ENCODE measurements at regions not wholly inside any gene's neighbourhood (a gene's known extent, or its start where the extent isn't known, plus 50 kb on each side); places are given as distances from the start of the nearest gene placed in this dataset.

GRCh38 chr18:27793013-27793785, 383.7 kb downstream of the CDH2 start:
- Mint-ChIP-seq H3K27me3 (no peaks in the 10 kb centered on the region), H3K4me1 (no peaks in the 10 kb centered on the region), H3K4me3 (no peak overlapping the region), H3K9me3 (peaks cover 5% of the 10 kb centered on the region), H3K36me3 (no peaks in the 10 kb centered on the region), H3K27ac (no peak overlapping the region)

- H3K4me3 Mint-ChIP-seq, result no peak overlapping the region
- no peaks in the 10 kb centered on the region for H3K27me3 Mint-ChIP-seq
- no peaks in the 10 kb centered on the region for H3K36me3 Mint-ChIP-seq
- H3K9me3 Mint-ChIP-seq, result peaks cover 10% of the 10 kb centered on the region
- H3K27ac Mint-ChIP-seq, result no peak overlapping the region
- no peaks in the 10 kb centered on the region for H3K4me1 Mint-ChIP-seq
Observed at GRCh38 chr18:27789406-27789805, 387.5 kb downstream of the CDH2 start.

- H3K9me3 Mint-ChIP-seq, result peaks cover 10% of the 10 kb centered on the region
- no peaks in the 10 kb centered on the region for H3K36me3 Mint-ChIP-seq
Observed at GRCh38 chr18:27787547-27787946, 389.4 kb downstream of the CDH2 start.

GRCh38 chr18:27785815-27786471, 391.0 kb downstream of the CDH2 start:
- H3K27ac Mint-ChIP-seq, result no peak overlapping the region
- no peak overlapping the region for H3K4me3 Mint-ChIP-seq
- peaks cover 10% of the 10 kb centered on the region for H3K9me3 Mint-ChIP-seq
- H3K4me1 Mint-ChIP-seq, result no peaks in the 10 kb centered on the region
- no peaks in the 10 kb centered on the region for H3K36me3 Mint-ChIP-seq
- no peaks in the 10 kb centered on the region for H3K27me3 Mint-ChIP-seq

More at GRCh38 chr18:27787547-27787946, 389.4 kb downstream of the CDH2 start:
- H3K4me3 Mint-ChIP-seq, result no peak overlapping the region
- H3K27me3 Mint-ChIP-seq, result no peaks in the 10 kb centered on the region
- no peak overlapping the region for H3K27ac Mint-ChIP-seq
- H3K4me1 Mint-ChIP-seq, result no peaks in the 10 kb centered on the region

- Mint-ChIP-seq H3K27ac (no peak overlapping the region), H3K4me1 (no peaks in the 10 kb centered on the region), H3K4me3 (no peak overlapping the region), H3K36me3 (no peaks in the 10 kb centered on the region), H3K9me3 (peaks cover 4% of the 10 kb centered on the region), H3K27me3 (no peaks in the 10 kb centered on the region)
Observed at GRCh38 chr18:27780061-27780745, 396.7 kb downstream of the CDH2 start.

- Mint-ChIP-seq H3K9me3 (peaks cover 4% of the 10 kb centered on the region), H3K4me3 (no peak overlapping the region), H3K27me3 (no peaks in the 10 kb centered on the region), H3K27ac (no peak overlapping the region), H3K36me3 (no peaks in the 10 kb centered on the region), H3K4me1 (no peaks in the 10 kb centered on the region)
Observed at GRCh38 chr18:27778925-27779324, 398.0 kb downstream of the CDH2 start.

GRCh38 chr18:27778441-27778840, 398.5 kb downstream of the CDH2 start:
- no peaks in the 10 kb centered on the region for H3K36me3 Mint-ChIP-seq
- H3K4me3 Mint-ChIP-seq, result no peak overlapping the region
- H3K27me3 Mint-ChIP-seq, result no peaks in the 10 kb centered on the region
- H3K27ac Mint-ChIP-seq, result no peak overlapping the region
- no peaks in the 10 kb centered on the region for H3K4me1 Mint-ChIP-seq
- peaks cover 4% of the 10 kb centered on the region for H3K9me3 Mint-ChIP-seq

- Mint-ChIP-seq H3K4me3 (no peak overlapping the region), H3K9me3 (no peaks in the 10 kb centered on the region), H3K4me1 (no peaks in the 10 kb centered on the region), H3K27ac (no peak overlapping the region), H3K36me3 (no peaks in the 10 kb centered on the region), H3K27me3 (no peaks in the 10 kb centered on the region)
Observed at GRCh38 chr18:27772081-27772480, 404.8 kb downstream of the CDH2 start.

- no peak overlapping the region for H3K27ac Mint-ChIP-seq
- no peaks in the 10 kb centered on the region for H3K4me1 Mint-ChIP-seq
- no peaks in the 10 kb centered on the region for H3K9me3 Mint-ChIP-seq
- H3K36me3 Mint-ChIP-seq, result no peaks in the 10 kb centered on the region
- H3K4me3 Mint-ChIP-seq, result no peak overlapping the region
- H3K27me3 Mint-ChIP-seq, result no peaks in the 10 kb centered on the region
Observed at GRCh38 chr18:27771571-27771970, 405.4 kb downstream of the CDH2 start.

GRCh38 chr18:27769152-27769551, 407.8 kb downstream of the CDH2 start:
- Mint-ChIP-seq H3K4me1 (no peaks in the 10 kb centered on the region), H3K9me3 (no peaks in the 10 kb centered on the region), H3K27ac (no peak overlapping the region), H3K36me3 (no peaks in the 10 kb centered on the region), H3K27me3 (no peaks in the 10 kb centered on the region), H3K4me3 (no peak overlapping the region)

GRCh38 chr18:27763936-27764335, 413.0 kb downstream of the CDH2 start:
- Mint-ChIP-seq H3K36me3 (no peaks in the 10 kb centered on the region), H3K27ac (no peak overlapping the region), H3K27me3 (no peaks in the 10 kb centered on the region), H3K4me3 (no peak overlapping the region), H3K4me1 (no peaks in the 10 kb centered on the region), H3K9me3 (no peaks in the 10 kb centered on the region)

GRCh38 chr18:27763341-27763740, 413.6 kb downstream of the CDH2 start:
- H3K4me3 Mint-ChIP-seq, result no peak overlapping the region
- no peaks in the 10 kb centered on the region for H3K36me3 Mint-ChIP-seq
- no peak overlapping the region for H3K27ac Mint-ChIP-seq
- H3K4me1 Mint-ChIP-seq, result no peaks in the 10 kb centered on the region
- H3K27me3 Mint-ChIP-seq, result no peaks in the 10 kb centered on the region
- no peaks in the 10 kb centered on the region for H3K9me3 Mint-ChIP-seq

- H3K27ac Mint-ChIP-seq, result no peak overlapping the region
- no peaks in the 10 kb centered on the region for H3K27me3 Mint-ChIP-seq
- no peaks in the 10 kb centered on the region for H3K9me3 Mint-ChIP-seq
- no peaks in the 10 kb centered on the region for H3K4me1 Mint-ChIP-seq
- no peaks in the 10 kb centered on the region for H3K36me3 Mint-ChIP-seq
- no peak overlapping the region for H3K4me3 Mint-ChIP-seq
Observed at GRCh38 chr18:27762054-27762453, 414.9 kb downstream of the CDH2 start.

- H3K36me3 Mint-ChIP-seq, result no peaks in the 10 kb centered on the region
- H3K4me1 Mint-ChIP-seq, result no peaks in the 10 kb centered on the region
- H3K4me3 Mint-ChIP-seq, result no peak overlapping the region
- H3K27ac Mint-ChIP-seq, result no peak overlapping the region
- H3K27me3 Mint-ChIP-seq, result no peaks in the 10 kb centered on the region
- peaks cover 15% of the 10 kb centered on the region for H3K9me3 Mint-ChIP-seq
Observed at GRCh38 chr18:27752944-27753343, 424.0 kb downstream of the CDH2 start.

- Mint-ChIP-seq H3K9me3 (peaks cover 15% of the 10 kb centered on the region), H3K36me3 (no peaks in the 10 kb centered on the region), H3K27ac (no peak overlapping the region), H3K4me3 (no peak overlapping the region), H3K4me1 (no peaks in the 10 kb centered on the region), H3K27me3 (no peaks in the 10 kb centered on the region)
Observed at GRCh38 chr18:27750923-27751322, 426.0 kb downstream of the CDH2 start.

GRCh38 chr18:27750014-27750413, 426.9 kb downstream of the CDH2 start:
- no peaks in the 10 kb centered on the region for H3K27me3 Mint-ChIP-seq
- H3K4me1 Mint-ChIP-seq, result no peaks in the 10 kb centered on the region
- H3K9me3 Mint-ChIP-seq, result peaks cover 15% of the 10 kb centered on the region
- H3K36me3 Mint-ChIP-seq, result no peaks in the 10 kb centered on the region
- H3K27ac Mint-ChIP-seq, result no peak overlapping the region
- no peak overlapping the region for H3K4me3 Mint-ChIP-seq
